Glomerular visceral epithelial cell (primary cell): ENCODE measurements at regions not wholly inside any gene's neighbourhood (a gene's known extent, or its start where the extent isn't known, plus 50 kb on each side); places are given as distances from the start of the nearest gene placed in this dataset.

Experiments
- DNase-seq: peaks from one replicate; pipeline ENCODE4 v3.0.0-alpha.2; 2016; ENCODE audit errors: extremely low spot score

DNA sequence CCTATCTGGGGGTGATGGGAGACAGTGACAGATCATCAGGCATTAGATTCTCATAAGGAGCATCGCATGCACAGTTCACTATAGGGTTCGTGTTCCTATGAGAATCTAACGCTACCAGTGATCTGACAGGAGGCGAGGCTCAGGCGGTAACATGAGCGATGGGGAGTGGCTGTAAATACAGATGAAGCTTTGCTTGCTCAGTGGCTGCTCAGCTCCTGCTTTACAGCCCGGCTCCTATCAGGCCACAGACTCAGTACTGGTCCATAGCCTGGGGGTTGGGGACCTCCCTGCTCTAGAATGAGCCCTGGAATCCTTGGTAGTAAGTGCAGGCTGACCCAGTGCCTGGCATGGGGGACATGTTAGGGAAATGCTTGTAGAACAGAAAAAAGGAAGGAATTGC, 426.0 kb downstream of the TYW1 start:
- no peak for DNase-seq

GRCh38 chr7:67423065-67423464, 426.4 kb downstream of the TYW1 start:
- no peak for DNase-seq

GRCh38 chr7:67426654-67427053, 430.0 kb downstream of the TYW1 start:
- no peak for DNase-seq

DNA sequence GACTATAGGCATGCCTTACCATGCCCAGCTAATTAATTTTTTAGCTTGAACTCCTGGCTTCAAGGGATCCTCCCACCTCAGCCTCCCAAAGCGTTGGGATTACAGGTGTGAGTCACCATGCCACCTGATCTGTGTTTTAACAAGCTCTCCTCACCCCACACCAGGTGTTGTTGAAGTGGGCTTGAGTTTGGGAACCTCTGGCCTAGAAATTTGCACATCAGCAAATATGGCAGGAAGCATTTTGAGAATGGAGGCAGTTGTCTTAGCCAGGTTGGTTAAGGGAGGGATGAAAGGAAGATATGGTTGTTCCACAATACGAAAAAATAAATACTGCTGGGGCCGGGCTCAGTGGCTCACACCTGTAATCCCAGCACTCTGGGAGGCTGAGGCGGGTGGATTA, 433.1 kb downstream of the TYW1 start:
- DNase-seq, result no peak

DNA sequence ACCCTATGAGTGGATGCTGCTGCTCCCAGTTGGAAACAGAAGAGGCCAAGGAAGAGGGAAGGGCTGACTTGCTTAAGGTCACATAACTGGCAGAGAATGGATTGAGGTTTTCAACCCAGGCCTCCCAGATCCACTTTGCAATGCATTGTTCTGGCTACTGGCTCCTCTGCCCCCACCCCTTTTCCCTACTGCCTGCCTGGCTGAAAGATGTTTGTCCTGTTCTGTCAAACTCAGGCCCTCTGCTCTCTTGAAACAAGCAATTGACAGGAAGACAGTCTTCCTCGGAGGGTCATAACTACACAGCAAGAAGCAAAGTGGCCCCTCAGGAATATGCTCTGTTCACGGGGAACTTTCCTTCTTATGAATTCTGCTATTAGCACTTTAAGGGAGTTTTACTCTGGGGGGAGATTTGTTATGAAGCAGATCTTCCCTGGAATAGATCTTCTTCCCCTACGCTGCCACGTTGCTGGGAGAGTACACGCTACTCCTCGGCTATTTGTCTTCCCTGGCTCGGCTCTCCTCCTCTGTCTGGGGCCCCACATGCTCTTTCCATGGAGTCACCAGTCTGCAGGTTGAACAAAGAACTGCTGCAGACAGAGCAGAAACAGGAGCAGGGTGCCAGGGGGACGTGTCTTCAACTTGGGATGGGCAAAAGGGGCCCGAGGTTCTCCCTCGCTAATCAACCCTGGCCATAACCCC, 436.1 kb downstream of the TYW1 start:
- no peak for DNase-seq

GRCh38 chr7:67435894-67436535, 439.4 kb downstream of the TYW1 start:
- DNase-seq, result no peak

DNA sequence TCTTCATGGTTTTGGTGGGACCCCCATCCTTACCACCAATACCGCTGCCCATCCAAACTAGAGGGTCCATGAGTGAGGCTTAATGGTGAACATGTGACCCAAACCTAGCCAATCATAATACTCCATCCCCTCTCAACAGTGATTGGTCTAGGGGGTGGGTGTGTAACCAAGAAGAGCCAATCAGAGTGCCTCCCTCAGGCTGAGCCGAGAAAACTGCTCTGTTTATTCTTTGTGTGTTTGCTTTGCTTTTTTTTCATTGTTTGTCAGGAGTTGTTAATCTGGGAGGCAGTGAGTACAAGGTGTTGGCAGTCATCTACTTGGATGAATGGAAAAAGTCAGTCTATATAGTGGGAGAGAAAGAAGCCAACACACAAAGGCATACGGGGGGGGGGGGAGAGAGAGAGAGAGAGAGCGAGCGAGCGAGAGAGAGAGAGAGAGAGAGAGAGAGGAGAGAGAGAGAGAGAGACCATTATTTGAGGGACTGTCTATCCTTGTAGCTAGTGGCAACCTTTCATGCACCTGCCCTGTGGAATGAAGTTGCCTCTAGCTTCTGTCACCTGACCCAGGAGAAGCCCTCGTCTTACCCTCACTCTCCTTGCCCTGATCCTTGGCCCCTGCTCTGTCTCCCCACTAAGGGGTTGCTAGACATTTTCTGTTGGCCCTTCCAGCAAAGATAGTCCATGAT, 441.7 kb downstream of the TYW1 start:
- DNase-seq, result no peak

GRCh38 chr7:67438913-67439505, 442.4 kb downstream of the TYW1 start:
- DNase-seq, result no peak

- DNase-seq, result no peak
Measured at GRCh38 chr7:67440321-67440720, 443.7 kb downstream of the TYW1 start.

- no peak for DNase-seq
Measured at GRCh38 chr7:67445728-67446127, 449.1 kb downstream of the TYW1 start.

- DNase-seq, result no peak
Measured at GRCh38 chr7:67447297-67447696, 450.7 kb downstream of the TYW1 start.

- DNase-seq, result no peak
Measured at GRCh38 chr7:67448271-67448670, 451.6 kb downstream of the TYW1 start.

DNA sequence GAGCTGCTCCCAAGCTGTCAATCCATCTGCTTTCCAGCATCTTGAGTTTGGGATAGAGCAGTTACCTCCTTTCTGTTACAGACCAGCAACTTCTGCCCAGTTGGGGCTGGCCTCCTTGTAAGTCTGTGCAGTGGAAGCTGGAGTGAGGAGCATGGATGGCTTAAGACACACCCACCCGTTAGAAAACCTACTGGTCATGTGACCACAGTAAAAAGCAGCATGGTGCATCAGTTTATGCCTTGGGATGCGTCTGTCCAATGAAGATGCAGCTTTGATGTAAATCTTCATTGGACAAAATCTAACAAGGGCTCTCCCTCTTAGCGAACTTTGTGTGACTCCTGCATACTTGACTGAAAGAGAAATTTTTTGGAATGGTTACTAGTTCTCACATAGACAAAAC, 453.5 kb downstream of the TYW1 start:
- DNase-seq, result no peak

GRCh38 chr7:67451306-67451705, 454.7 kb downstream of the TYW1 start:
- no peak for DNase-seq

DNA sequence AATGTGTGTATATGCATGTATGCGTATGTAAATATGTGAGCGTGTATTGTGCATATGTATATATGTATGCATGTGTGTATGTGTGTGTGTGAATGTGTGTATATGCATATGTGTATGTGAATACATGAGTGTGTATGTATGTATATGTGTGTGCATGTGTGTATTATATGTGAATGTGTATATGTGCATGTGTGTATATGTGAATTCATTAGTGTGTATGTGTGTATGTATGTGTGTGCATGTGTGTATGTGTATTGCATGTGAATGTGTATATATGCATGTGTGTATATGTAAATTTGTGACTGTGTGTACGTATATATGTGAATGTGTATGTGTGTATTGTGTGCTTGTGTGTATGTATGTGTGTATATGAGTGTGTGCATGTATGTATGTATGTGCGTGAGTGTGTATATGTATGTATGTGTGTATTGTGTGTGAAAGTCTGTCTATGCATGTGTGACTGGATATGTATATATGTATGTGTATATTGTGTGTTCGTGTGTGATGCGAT, 455.9 kb downstream of the TYW1 start:
- DNase-seq, result no peak

- no peak for DNase-seq
Measured at GRCh38 chr7:67453580-67454380, 457.1 kb downstream of the TYW1 start.

DNA sequence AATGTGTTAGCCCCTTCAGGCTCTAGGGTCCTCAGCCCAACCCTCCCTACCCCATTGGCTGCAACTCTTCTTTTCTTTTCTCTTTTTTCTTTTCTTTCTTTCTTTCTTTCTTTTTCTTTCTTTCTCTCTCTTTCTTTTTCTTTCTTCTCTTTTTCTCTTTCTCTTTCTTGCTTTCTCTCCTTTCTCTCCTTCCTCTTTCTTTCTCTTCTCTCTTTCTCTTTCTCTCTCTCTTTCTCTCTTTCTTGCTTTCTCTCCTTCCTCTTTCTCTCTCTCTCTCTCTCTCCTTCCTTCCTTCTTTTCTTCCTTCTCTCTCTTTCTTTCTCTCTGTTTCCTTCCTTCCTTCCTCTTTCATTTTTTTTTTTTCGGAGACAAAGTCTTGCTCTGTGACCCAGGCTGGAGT, 458.9 kb downstream of the TYW1 start:
- DNase-seq, result no peak

GRCh38 chr7:67462781-67463191, 466.2 kb downstream of the TYW1 start:
- DNase-seq, result no peak

DNA sequence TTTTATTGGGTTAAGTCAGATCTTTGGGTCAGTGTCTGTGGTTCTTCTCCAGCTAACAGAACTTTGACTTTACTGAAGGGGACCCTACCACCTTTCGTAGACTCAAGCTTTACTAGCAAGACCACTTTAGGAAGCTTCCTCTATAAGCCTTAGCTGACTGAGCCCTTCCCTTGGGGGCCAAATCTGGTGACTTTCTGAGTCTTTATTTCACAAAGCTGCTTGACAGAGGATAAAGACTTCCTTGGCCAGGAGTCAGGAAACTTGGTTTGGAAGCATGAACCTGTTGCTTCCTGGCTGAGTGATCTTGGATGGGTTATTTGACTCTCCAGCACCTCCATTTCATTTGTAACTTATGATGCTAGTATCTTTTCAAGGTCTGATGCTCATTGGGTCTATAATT, 466.7 kb downstream of the TYW1 start:
- DNase-seq, result no peak

DNA sequence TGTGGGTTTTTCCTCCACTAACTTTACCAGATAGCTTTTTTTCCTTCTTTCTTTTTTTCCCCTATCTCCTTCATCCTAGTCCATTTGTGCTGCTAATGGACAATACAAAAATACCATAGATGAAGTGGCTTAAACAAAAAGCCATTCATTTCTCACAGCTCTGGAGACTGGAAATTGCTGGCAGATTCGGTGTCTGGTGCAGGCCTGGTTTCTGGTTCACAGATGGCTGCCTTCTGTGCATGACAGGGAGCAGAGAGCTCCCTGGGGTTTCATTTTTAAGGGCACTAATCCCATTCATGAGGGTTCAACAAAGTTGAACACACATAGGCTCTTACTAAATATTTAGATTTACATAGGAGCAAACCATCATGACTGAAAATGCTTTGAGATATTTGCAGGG, 467.4 kb downstream of the TYW1 start:
- DNase-seq, result no peak

- DNase-seq, result no peak
Measured at GRCh38 chr7:67466109-67466508, 469.5 kb downstream of the TYW1 start.

- DNase-seq, result no peak
Measured at GRCh38 chr7:67470256-67470751, 473.7 kb downstream of the TYW1 start.
